K562 (cell line): ENCODE measurements at regions not wholly inside any gene's neighbourhood (a gene's known extent, or its start where the extent isn't known, plus 50 kb on each side); places are given as distances from the start of the nearest gene placed in this dataset.

ENCODE experiments used
- ATAC-seq: fragments of 200-7000 bp; cut with Tn5 transposase; 3 replicates; pipeline ENCODE4 v1.9.1; 2020; ENCODE audit warnings: moderate library complexity
- BruUV-seq: library from RNA; stranded (reverse); fragments of 400-500 nt; replicated peaks from 2 replicates; lab custom pipeline; 2021; lab: Mats Ljungman, UMichigan
- CTCF ChIA-PET: fragments of 300-600 bp; formaldehyde crosslinking; extraction: SDS; loops from one replicate; lab custom pipeline; 2021; ENCODE audit warnings: low intra/inter-chr PET ratio; lab: Yijun Ruan, JAX
- POLR2A ChIA-PET: fragments of 300-600, 350-650 bp; sonication (Branson Sonifier 250); formaldehyde crosslinking; extraction: SDS; loops from one replicate; lab custom pipeline; 2021; ENCODE audit warnings: antibody characterized with exemption, inconsistent platforms; lab: Yijun Ruan, JAX
- DNase-seq, 4 experiments: peaks; one replicate each; pipeline versions ENCODE4 v3.0.0 to v3.0.0-alpha.2; 2011 to 2018; ENCODE audit warnings: low spot score in 3 of 4, mixed read lengths in 3 of 4; ENCODE audit errors: extremely low read depth in 1 of 4
- FAIRE-seq: peaks from 2 replicates; lab custom pipeline; 2011; peaks lifted over from hg19 to GRCh38; lab: Jason Lieb, UNC
- H2AFZ ChIP-seq: 2 replicates; pipeline ENCODE4 v1.6.0; 2011; ENCODE audit warnings: low read depth, low read length, control low read depth, inconsistent platforms
- H3K27ac ChIP-seq: fragments of 200-600 bp; 3 replicates; pipeline ENCODE4 v1.8.0; 2011; ENCODE audit warnings: low read depth, mild to moderate bottlenecking, control low read depth, inconsistent platforms, low read length, moderate library complexity, mixed read lengths; ENCODE audit errors: extremely low read depth
- H3K27me3 ChIP-seq, 2 experiments: fragments of 300-600 bp in 1 of 2; 2 replicates in 1 of 2; 3 replicates in 1 of 2; pipeline versions ENCODE4 v1.6.0 to v1.8.0; 2011; ENCODE audit warnings: inconsistent platforms in 2 of 2, low read length in 2 of 2, mild to moderate bottlenecking in 1 of 2, mixed read lengths in 1 of 2, moderate library complexity in 1 of 2; ENCODE audit not compliant: control insufficient read depth in 2 of 2, insufficient read depth in 2 of 2
- H3K36me3 ChIP-seq: fragments of 300-600 bp; 3 replicates; pipeline ENCODE4 v1.8.0; 2011; ENCODE audit warnings: mild to moderate bottlenecking, low read length, inconsistent platforms; ENCODE audit not compliant: control insufficient read depth, insufficient read depth
- H3K4me1 ChIP-seq, 2 experiments: fragments of 200-600 bp in 1 of 2; replicated peaks in 1 of 2; 2 replicates in 1 of 2; 3 replicates in 1 of 2; pipeline versions ENCODE4 v1.5.1 to v1.8.0; 2011; ENCODE audit warnings: inconsistent platforms in 2 of 2, low read length in 2 of 2, mild to moderate bottlenecking in 1 of 2, mixed read lengths in 1 of 2, moderate library complexity in 1 of 2; ENCODE audit not compliant: control insufficient read depth in 2 of 2, insufficient read depth in 2 of 2
- H3K4me2 ChIP-seq: 2 replicates; pipeline ENCODE4 v1.6.1; 2011; ENCODE audit warnings: low read length, control low read depth, inconsistent platforms, mixed read lengths; ENCODE audit not compliant: insufficient read depth
- H3K4me3 ChIP-seq: fragments of 200-600 bp; sonication (generic), shearing (Covaris generic); 2 replicates; pipeline ENCODE4 v1.5.1; 2016; ENCODE audit warnings: control low read depth, inconsistent platforms
- H3K79me2 ChIP-seq: fragments of 200-600 bp; 3 replicates; pipeline ENCODE4 v1.8.0; 2011; ENCODE audit warnings: low read length, inconsistent platforms; ENCODE audit not compliant: control insufficient read depth, insufficient read depth
- H3K9ac ChIP-seq, 2 experiments: 2 replicates each; pipeline versions ENCODE4 v1.6.0 to v1.6.1; 2011; ENCODE audit warnings: low read depth in 2 of 2, low read length in 2 of 2, control low read depth in 1 of 2, inconsistent platforms in 1 of 2, mild to moderate bottlenecking in 1 of 2, mixed read lengths in 1 of 2; ENCODE audit not compliant: insufficient read depth in 1 of 2
- H3K9me1 ChIP-seq: one replicate; pipeline ENCODE4 v1.6.0; 2011; ENCODE audit warnings: inconsistent platforms, mild to moderate bottlenecking, low read length, moderate library complexity; ENCODE audit not compliant: control insufficient read depth, insufficient read depth
- H3K9me3 ChIP-seq: replicated peaks from 2 replicates; pipeline ENCODE4 v1.5.1; 2011; ENCODE audit warnings: low read depth, low read length, inconsistent platforms; ENCODE audit not compliant: control insufficient read depth, insufficient read depth
- H4K20me1 ChIP-seq: replicated peaks from 2 replicates; pipeline ENCODE4 v1.6.1; 2011; ENCODE audit warnings: low read length, inconsistent platforms, mixed read lengths; ENCODE audit not compliant: control insufficient read depth, insufficient read depth
- BCOR ChIP-seq: fragments of 450-650 bp; IDR thresholded peaks from 2 replicates; pipeline ENCODE4 v1.6.1; 2016
- ERF ChIP-seq: fragments of 450-650 bp; formaldehyde crosslinking; IDR thresholded peaks from 2 replicates; pipeline ENCODE4 v1.4.0; 2020; ENCODE audit warnings: mild to moderate bottlenecking, mixed read lengths
- ILK ChIP-seq: fragments of 450-650 bp; IDR thresholded peaks from 2 replicates; pipeline ENCODE4 v1.6.1; 2016; ENCODE audit warnings: missing genetic modification characterization, low read depth, mild to moderate bottlenecking, missing compliant biosample characterization, moderate library complexity, borderline replicate concordance
- L3MBTL2 ChIP-seq: fragments of 450-650 bp; IDR thresholded peaks from 2 replicates; pipeline ENCODE4 v1.6.1; 2016; ENCODE audit warnings: mild to moderate bottlenecking, moderate library complexity
- MAFF ChIP-seq: IDR thresholded peaks from 2 replicates; pipeline ENCODE4 v1.6.1; 2012; ENCODE audit warnings: low read length, improper control_type of control experiment
- MLX ChIP-seq, 2 experiments: fragments of 450-650 bp in 1 of 2; sonication (generic) in 1 of 2; formaldehyde crosslinking; conservative IDR thresholded peaks; 2 replicates each; pipeline versions ENCODE4 v1.4.0 to v1.8.1; 2020 to 2022; ENCODE audit warnings: mild to moderate bottlenecking in 1 of 2, missing genetic modification reagents in 1 of 2
- NEUROD1 ChIP-seq: fragments of 150-350 bp; IDR thresholded peaks from 2 replicates; pipeline ENCODE4 v1.6.1; 2014; ENCODE audit warnings: borderline replicate concordance, low read length, low read depth; ENCODE audit not compliant: partially characterized antibody
- NFIC ChIP-seq: fragments of 450-650 bp; IDR thresholded peaks from 2 replicates; pipeline ENCODE4 v1.6.1; 2017; ENCODE audit warnings: mild to moderate bottlenecking, inconsistent platforms
- PTTG1 ChIP-seq: fragments of 450-650 bp; IDR thresholded peaks from 2 replicates; pipeline ENCODE4 v1.6.1; 2016; ENCODE audit warnings: low read depth, mild to moderate bottlenecking, missing genetic modification characterization, missing compliant biosample characterization
- SP1 ChIP-seq: sonication (generic); formaldehyde crosslinking; IDR thresholded peaks from 2 replicates; pipeline ENCODE4 v1.8.1; 2022; ENCODE audit warnings: mild to moderate bottlenecking, missing genetic modification reagents
- STAG1 ChIP-seq: sonication (generic); formaldehyde crosslinking; IDR thresholded peaks from 2 replicates; pipeline ENCODE4 v1.5.0; 2020; ENCODE audit warnings: missing genetic modification reagents, borderline replicate concordance
- TAF15 ChIP-seq: fragments of 200-400 bp; formaldehyde crosslinking; IDR thresholded peaks from 2 replicates; pipeline ENCODE4 v1.6.1; 2017; ENCODE audit warnings: mild to moderate bottlenecking, low read depth, low read length, moderate library complexity
- USF2 ChIP-seq: sonication (generic); formaldehyde crosslinking; IDR thresholded peaks from 2 replicates; pipeline ENCODE4 v1.5.0; 2020; ENCODE audit warnings: missing genetic modification reagents
- ZNF316 ChIP-seq: fragments of 450-650 bp; IDR thresholded peaks from 2 replicates; pipeline ENCODE4 v1.6.1; 2016
- ZNF518B ChIP-seq: fragments of 250-450 bp; sonication (Bioruptor Pico); IDR thresholded peaks from 2 replicates; pipeline ENCODE4 v1.5.0; 2021; ENCODE audit warnings: mild to moderate bottlenecking, moderate library complexity
- ZNF707 ChIP-seq: fragments of 250-450 bp; sonication (Bioruptor Pico); conservative IDR thresholded peaks from 2 replicates; pipeline ENCODE4 v1.8.0; 2022; ENCODE audit warnings: inconsistent platforms, mild to moderate bottlenecking, moderate library complexity
- in situ Hi-C: fragments of 300-500 bp; cut with MboI; formaldehyde crosslinking; loops from 4 replicates; pipeline ENCODE4 v1.15.0; 2018; ENCODE audit warnings: inconsistent platforms, mixed read lengths
- intact Hi-C: fragments of 100-400 bp; cut with micrococcal nuclease; formaldehyde crosslinking; loops from 2 replicates; pipeline ENCODE4 v1.14.2; 2022
- TF ChIP-seq, protein P1 (sequence below): fragments of 450-650 bp; formaldehyde crosslinking; IDR thresholded peaks from 2 replicates; pipeline ENCODE4 v1.4.0; 2020; ENCODE audit warnings: mild to moderate bottlenecking, moderate library complexity

DNA sequence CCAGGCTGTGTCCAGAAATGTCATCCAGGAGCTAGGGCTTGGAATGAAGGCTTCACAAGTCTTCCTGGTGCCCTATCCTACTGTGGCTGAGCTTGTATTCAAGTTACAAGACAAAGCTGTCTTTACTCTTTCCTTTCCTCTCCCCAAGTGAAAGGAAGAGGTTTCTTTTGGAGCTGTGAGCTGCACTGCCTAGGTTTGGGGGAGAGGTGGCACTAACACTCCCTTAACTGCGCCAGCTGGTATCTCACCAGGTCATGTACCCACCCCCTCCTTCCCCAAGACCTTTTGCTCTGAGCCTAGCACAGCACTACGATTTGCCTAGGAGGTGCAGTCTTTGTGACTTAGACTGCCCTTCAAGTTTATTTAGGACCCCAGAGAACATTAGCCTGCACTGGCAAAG is 2053.6 kb upstream of the PRR20A start (continued):
- TF ChIP-seq, protein P1, sequence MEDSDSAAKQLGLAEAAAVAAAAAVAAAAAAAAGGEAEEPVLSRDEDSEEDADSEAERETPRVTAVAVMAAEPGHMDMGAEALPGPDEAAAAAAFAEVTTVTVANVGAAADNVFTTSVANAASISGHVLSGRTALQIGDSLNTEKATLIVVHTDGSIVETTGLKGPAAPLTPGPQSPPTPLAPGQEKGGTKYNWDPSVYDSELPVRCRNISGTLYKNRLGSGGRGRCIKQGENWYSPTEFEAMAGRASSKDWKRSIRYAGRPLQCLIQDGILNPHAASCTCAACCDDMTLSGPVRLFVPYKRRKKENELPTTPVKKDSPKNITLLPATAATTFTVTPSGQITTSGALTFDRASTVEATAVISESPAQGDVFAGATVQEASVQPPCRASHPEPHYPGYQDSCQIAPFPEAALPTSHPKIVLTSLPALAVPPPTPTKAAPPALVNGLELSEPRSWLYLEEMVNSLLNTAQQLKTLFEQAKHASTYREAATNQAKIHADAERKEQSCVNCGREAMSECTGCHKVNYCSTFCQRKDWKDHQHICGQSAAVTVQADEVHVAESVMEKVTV (CRISPR knock-in tag): no peak
- TF ChIP-seq STAG1 (CRISPR knock-in tag): no peak

DNA sequence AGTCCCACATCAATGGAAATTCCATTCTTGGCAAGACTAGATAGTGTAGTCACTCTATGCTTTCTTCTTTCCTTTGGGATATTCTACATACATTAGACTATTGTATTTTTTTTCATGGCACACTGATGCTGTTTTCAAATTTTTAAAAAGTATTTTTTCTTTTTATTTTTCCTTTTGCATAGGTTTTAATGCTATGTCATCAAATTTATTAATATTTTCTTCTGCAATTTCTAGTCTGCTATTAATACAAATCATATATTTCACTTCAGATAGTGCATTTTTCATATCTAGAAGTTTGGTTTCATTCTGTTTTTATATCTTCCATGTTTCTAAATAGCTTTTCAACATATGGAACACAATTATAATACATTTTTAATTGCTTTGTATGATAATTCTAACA is 2050.1 kb upstream of the PRR20A start:
- H3K4me2 ChIP-seq: no peak overlapping the region
- H3K4me1 ChIP-seq: no peaks in the 10 kb centered on the region; a peak in 1 of 5 replicates
- no peaks in the 10 kb centered on the region for H3K36me3 ChIP-seq
- no peaks in the 10 kb centered on the region for H3K79me2 ChIP-seq
- H2AFZ ChIP-seq: no peak overlapping the region
- FAIRE-seq: no peak
- in situ Hi-C loops: no loop called here
- DNase-seq: no peak
- H3K27ac ChIP-seq: no peak overlapping the region
- CTCF ChIA-PET: no interaction called here
- no peaks in the 10 kb centered on the region for H3K27me3 ChIP-seq
- BruUV-seq: no TSS peak
- ATAC-seq: no peak
- no peaks in the 10 kb centered on the region for H3K9me1 ChIP-seq
- no peak overlapping the region for H3K9ac ChIP-seq
- intact Hi-C loops: no loop called here
- no peaks in the 10 kb centered on the region for H3K9me3 ChIP-seq
- POLR2A ChIA-PET: no interaction called here
- no peak overlapping the region for H3K4me3 ChIP-seq
- H4K20me1 ChIP-seq: no peaks in the 10 kb centered on the region
- no peak for TF ChIP-seq MLX (CRISPR knock-in tag; conservative IDR thresholded peaks at IDR 0.05)
- TF ChIP-seq PTTG1 (tag): no peak
- no peak for TF ChIP-seq SP1 (CRISPR knock-in tag)
- no peak for TF ChIP-seq ERF
- no peak for TF ChIP-seq NFIC
- no peak for TF ChIP-seq ILK (tag)
- no peak for TF ChIP-seq NEUROD1
- no peak for TF ChIP-seq L3MBTL2
- no peak for TF ChIP-seq ZNF707
- peak; percentile 64 for TF ChIP-seq ZNF316
- TF ChIP-seq ZNF518B: no peak
- 0 out of 2 replicates have a peak, but pooled peaks have one; percentile 26 for TF ChIP-seq MAFF
- TF ChIP-seq BCOR: no peak
- TF ChIP-seq USF2 (CRISPR knock-in tag): no peak
- TF ChIP-seq TAF15: no peak
